H1 (cell line): ENCODE measurements at regions not wholly inside any gene's neighbourhood (a gene's known extent, or its start where the extent isn't known, plus 50 kb on each side); places are given as distances from the start of the nearest gene placed in this dataset.
"Not testable (repeated sequence)": the region's sequence is repeated elsewhere in the genome, so short reads cannot be mapped to it uniquely, and the experiment has no call there.

Experiments used
- CTCF ChIA-PET: fragments of 300-600 bp; sonication (Branson Sonifier 250); formaldehyde crosslinking; loops from one replicate; lab custom pipeline; 2021; ENCODE audit not compliant: partially characterized antibody; lab: Charles Lee
- POLR2A ChIA-PET: fragments of 300-600 bp; sonication (Branson Sonifier 250); formaldehyde crosslinking; loops from one replicate; lab custom pipeline; 2021; ENCODE audit warnings: inconsistent platforms; ENCODE audit not compliant: partially characterized antibody; lab: Charles Lee
- DNase-seq, 2 experiments: peaks; one replicate each; pipeline versions ENCODE4 v3.0.0 to v3.0.0-alpha.2; 2010 to 2022; ENCODE audit warnings: low spot score in 2 of 2, low read depth in 1 of 2, mixed read lengths in 1 of 2
- FAIRE-seq: peaks from 2 replicates; lab custom pipeline; 2011; peaks lifted over from hg19 to GRCh38; lab: Jason Lieb, UNC
- H2AFZ ChIP-seq: 2 replicates; pipeline ENCODE4 v1.8.1; 2012; ENCODE audit warnings: low read length, inconsistent platforms
- H2AK5ac ChIP-seq: 2 replicates; pipeline ENCODE4 v1.6.1; 2013; ENCODE audit warnings: low read depth, low read length
- H2BK120ac ChIP-seq: replicated peaks from 2 replicates; pipeline ENCODE3; 2013; ENCODE audit warnings: low read depth, low read length, inconsistent platforms
- H2BK12ac ChIP-seq: 2 replicates; pipeline ENCODE4 v1.6.1; 2013; ENCODE audit warnings: low read depth, low read length
- H2BK15ac ChIP-seq: 2 replicates; pipeline ENCODE4 v1.6.1; 2013; ENCODE audit warnings: low read length
- H2BK20ac ChIP-seq: 2 replicates; pipeline ENCODE4 v1.6.1; 2013; ENCODE audit warnings: low read length
- H2BK5ac ChIP-seq: 2 replicates; pipeline ENCODE4 v1.6.1; 2013; ENCODE audit warnings: low read depth, low read length
- H3K14ac ChIP-seq: 2 replicates; pipeline ENCODE4 v1.6.1; 2013; ENCODE audit warnings: inconsistent platforms; ENCODE audit not compliant: insufficient read length
- H3K18ac ChIP-seq: 2 replicates; pipeline ENCODE4 v1.6.1; 2013; ENCODE audit warnings: low read length; ENCODE audit errors: extremely low read depth
- H3K23ac ChIP-seq: 2 replicates; pipeline ENCODE4 v1.6.1; 2013; ENCODE audit warnings: inconsistent platforms; ENCODE audit not compliant: insufficient read length
- H3K23me2 ChIP-seq: 2 replicates; pipeline ENCODE4 v1.6.1; 2013; ENCODE audit warnings: low read depth, low read length
- H3K27ac ChIP-seq: 2 replicates; pipeline ENCODE4 v1.6.1; 2011; ENCODE audit warnings: low read depth, low read length, inconsistent platforms
- H3K27me3 ChIP-seq, 4 experiments: replicated peaks in 1 of 4; 1 replicate in 1 of 4; 2 replicates in 3 of 4; pipeline versions ENCODE4 v1.6.1 to v1.8.1; 2011 to 2013; ENCODE audit warnings: low read length in 3 of 4, mild to moderate bottlenecking in 3 of 4, inconsistent platforms in 2 of 4, mixed read lengths in 2 of 4, moderate library complexity in 1 of 4; ENCODE audit not compliant: control insufficient read depth in 3 of 4, insufficient read depth in 3 of 4; ENCODE audit errors: extremely low read depth in 1 of 4
- H3K36me3 ChIP-seq, 4 experiments: 2 replicates each; pipeline versions ENCODE4 v1.6.1 to v1.8.1; 2011 to 2013; ENCODE audit warnings: mild to moderate bottlenecking in 4 of 4, low read length in 3 of 4, moderate library complexity in 2 of 4, control low read depth in 1 of 4, inconsistent platforms in 1 of 4; ENCODE audit not compliant: insufficient read depth in 4 of 4, control insufficient read depth in 2 of 4
- H3K4ac ChIP-seq: replicated peaks from 2 replicates; pipeline ENCODE3; 2013; ENCODE audit warnings: low read length, low read depth, mixed read lengths, inconsistent platforms; ENCODE audit not compliant: insufficient read length
- H3K4me1 ChIP-seq, 4 experiments: replicated peaks in 1 of 4; 1 replicate in 1 of 4; 2 replicates in 3 of 4; pipeline versions ENCODE4 v1.6.1 to v1.8.1; 2011 to 2013; ENCODE audit warnings: low read length in 3 of 4, inconsistent platforms in 2 of 4, mixed read lengths in 1 of 4; ENCODE audit not compliant: insufficient read depth in 4 of 4, control insufficient read depth in 3 of 4
- H3K4me2 ChIP-seq, 2 experiments: 2 replicates each; pipeline versions ENCODE4 v1.6.1 to v1.8.1; 2011 to 2013; ENCODE audit warnings: low read depth in 2 of 2, low read length in 2 of 2, control low read depth in 1 of 2, inconsistent platforms in 1 of 2, mild to moderate bottlenecking in 1 of 2; ENCODE audit not compliant: insufficient read depth in 1 of 2
- H3K4me3 ChIP-seq, 4 experiments: fragments of 200-600, 300-600 bp in 1 of 4; sonication (generic), shearing (Covaris generic), sonication (Bioruptor Twin) in 1 of 4; 2 replicates each; pipeline versions ENCODE4 v1.5.1 to v1.8.1; 2011 to 2016; ENCODE audit warnings: low read length in 4 of 4, low read depth in 3 of 4, control low read depth in 2 of 4, inconsistent platforms in 2 of 4, mild to moderate bottlenecking in 2 of 4, mixed read lengths in 1 of 4, moderate library complexity in 1 of 4; ENCODE audit not compliant: insufficient read depth in 2 of 4; ENCODE audit errors: extremely low read depth in 1 of 4
- H3K56ac ChIP-seq: replicated peaks from 2 replicates; pipeline ENCODE3; 2013; ENCODE audit warnings: low read depth, mild to moderate bottlenecking, mixed read lengths, low read length, inconsistent platforms; ENCODE audit not compliant: insufficient read length
- H3K79me1 ChIP-seq: 2 replicates; pipeline ENCODE4 v1.6.1; 2013; ENCODE audit warnings: low read depth, low read length, control low read depth
- H3K79me2 ChIP-seq, 2 experiments: 2 replicates each; pipeline versions ENCODE4 v1.6.1 to v1.8.1; 2012 to 2013; ENCODE audit warnings: low read length in 2 of 2, mild to moderate bottlenecking in 2 of 2, inconsistent platforms in 1 of 2; ENCODE audit not compliant: insufficient read depth in 2 of 2, control insufficient read depth in 1 of 2
- H3K9ac ChIP-seq, 4 experiments: replicated peaks in 1 of 4; 1 replicate in 1 of 4; 2 replicates in 3 of 4; pipeline versions ENCODE4 v1.6.1 to v1.8.1; 2011 to 2013; ENCODE audit warnings: low read depth in 3 of 4, low read length in 3 of 4, control low read depth in 2 of 4, mild to moderate bottlenecking in 2 of 4, moderate library complexity in 2 of 4, inconsistent platforms in 1 of 4; ENCODE audit errors: extremely low read depth in 1 of 4
- H3K9me3 ChIP-seq, 2 experiments: 2 replicates each; pipeline versions ENCODE4 v1.6.1 to v1.8.1; 2012 to 2013; ENCODE audit warnings: mild to moderate bottlenecking in 2 of 2, moderate library complexity in 2 of 2, control low read depth in 1 of 2, inconsistent platforms in 1 of 2, low read depth in 1 of 2, low read length in 1 of 2, mixed read lengths in 1 of 2; ENCODE audit not compliant: insufficient read depth in 2 of 2
- H4K20me1 ChIP-seq, 2 experiments: replicated peaks in 1 of 2; 2 replicates each; pipeline versions ENCODE3 to v1.8.1; 2011 to 2013; ENCODE audit warnings: inconsistent platforms in 2 of 2, low read length in 2 of 2, mild to moderate bottlenecking in 1 of 2; ENCODE audit not compliant: insufficient read depth in 2 of 2, control insufficient read depth in 1 of 2
- H4K5ac ChIP-seq: 2 replicates; pipeline ENCODE4 v1.6.1; 2013; ENCODE audit warnings: low read length, low read depth, mixed read lengths, inconsistent platforms; ENCODE audit not compliant: insufficient read length
- H4K8ac ChIP-seq: 2 replicates; pipeline ENCODE4 v1.8.0; 2013; ENCODE audit warnings: mild to moderate bottlenecking, moderate library complexity, low read length, inconsistent platforms; ENCODE audit not compliant: insufficient read depth; ENCODE audit errors: extremely low read depth
- H4K91ac ChIP-seq: replicated peaks from 2 replicates; pipeline ENCODE3; 2013; ENCODE audit warnings: low read length, mixed read lengths, inconsistent platforms; ENCODE audit not compliant: insufficient read length
- BCL11A ChIP-seq, 2 experiments: IDR thresholded peaks; one replicate each; pipeline ENCODE4 v1.6.1; 2011; ENCODE audit warnings: low read depth in 2 of 2, low read length in 2 of 2, mild to moderate bottlenecking in 2 of 2
- WGBS, 2 experiments: shearing (Covaris generic) in 1 of 2; methylation state at CpG; one replicate each; pipeline versions ENCODE4 v1.1.6 to v1.1.7; 2013 to 2015; ENCODE audit warnings: low lambda C conversion rate in 2 of 2, mixed read lengths in 2 of 2, inconsistent platforms in 1 of 2, low coverage in 1 of 2, missing lambda C conversion rate in 1 of 2; ENCODE audit not compliant: insufficient replicate concordance in 2 of 2, insufficient coverage in 1 of 2, insufficient read length in 1 of 2; ENCODE audit errors: extremely low coverage in 1 of 2, missing lambda C conversion rate in 1 of 2; 5-methylcytosine and 5-hydroxymethylcytosine counted together

GRCh38 chr7:109901926-109902325 is 1189.0 kb upstream of the LRRN3 start (continued):
- no peak for TF ChIP-seq BCL11A (IDR thresholded peaks at IDR 0.05; ENCODE audit: low read depth in 2 of 2, low read length in 2 of 2)

DNA sequence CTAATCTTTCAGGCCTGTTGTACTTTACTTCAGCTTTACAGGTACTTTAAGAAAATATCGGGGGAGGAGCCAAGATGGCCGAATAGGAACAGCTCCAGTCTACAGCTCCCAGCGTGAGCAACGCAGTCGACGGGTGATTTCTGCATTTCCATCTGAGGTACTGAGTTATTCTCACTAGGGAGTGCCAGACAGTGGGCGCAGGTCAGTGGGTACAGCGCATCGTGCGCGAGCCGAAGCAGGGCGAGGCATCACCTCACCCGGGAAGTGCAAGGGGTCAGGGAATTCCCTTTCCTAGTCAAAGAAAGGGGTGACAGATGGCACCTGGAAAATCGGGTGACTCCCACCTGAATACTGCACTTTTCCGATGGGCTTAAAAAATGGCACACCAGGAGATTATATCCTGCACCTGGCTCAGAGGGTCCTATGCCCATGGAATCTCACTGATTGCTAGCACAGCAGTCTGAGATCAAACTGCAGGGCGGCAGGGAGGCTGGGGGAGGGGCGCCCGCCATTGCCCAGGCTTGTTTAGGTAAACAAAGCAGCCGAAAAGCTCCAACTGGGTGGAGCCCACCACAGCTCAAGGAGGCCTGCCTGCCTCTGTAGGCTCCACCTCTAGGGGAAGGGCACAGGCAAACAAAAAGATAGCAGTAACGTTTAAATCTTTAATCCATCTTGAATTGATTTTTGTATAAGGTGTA is 1185.4 kb upstream of the LRRN3 start:
- POLR2A ChIA-PET: not testable (repeated sequence)

More for the DNA sequence above, 1185.4 kb upstream of the LRRN3 start:
- H2AFZ ChIP-seq, H3K79me2 ChIP-seq, H4K20me1 ChIP-seq, H3K27me3 ChIP-seq, H3K4me2 ChIP-seq, H2AK5ac ChIP-seq, H3K23me2 ChIP-seq, H3K27ac ChIP-seq, H3K4me1 ChIP-seq, FAIRE-seq, H3K9ac ChIP-seq, H2BK5ac ChIP-seq, H2BK20ac ChIP-seq, CTCF ChIA-PET, H4K8ac ChIP-seq, DNase-seq, H3K79me1 ChIP-seq, H3K56ac ChIP-seq, H2BK15ac ChIP-seq, H3K14ac ChIP-seq, H2BK120ac ChIP-seq, H3K4me3 ChIP-seq, H3K18ac ChIP-seq, H3K36me3 ChIP-seq, H3K23ac ChIP-seq, H3K4ac ChIP-seq, H3K9me3 ChIP-seq, H4K91ac ChIP-seq, H2BK12ac ChIP-seq, H4K5ac ChIP-seq: not testable (repeated sequence)
- 91% methylated on average over 16 of the region's 21 CpGs; no CpG with 5 or more reads in 1 of the 2 experiments for WGBS, 2 experiments
